ENCODE measurements at regions not wholly inside any gene's neighbourhood (a gene's known extent, or its start where the extent isn't known, plus 50 kb on each side); places are given as distances from the start of the nearest gene placed in this dataset.

GRCh38 chr3:130841357-130841756 lies 52.5 kb upstream of the ATP2C1 start:
- no peak for DNase-seq

DNA sequence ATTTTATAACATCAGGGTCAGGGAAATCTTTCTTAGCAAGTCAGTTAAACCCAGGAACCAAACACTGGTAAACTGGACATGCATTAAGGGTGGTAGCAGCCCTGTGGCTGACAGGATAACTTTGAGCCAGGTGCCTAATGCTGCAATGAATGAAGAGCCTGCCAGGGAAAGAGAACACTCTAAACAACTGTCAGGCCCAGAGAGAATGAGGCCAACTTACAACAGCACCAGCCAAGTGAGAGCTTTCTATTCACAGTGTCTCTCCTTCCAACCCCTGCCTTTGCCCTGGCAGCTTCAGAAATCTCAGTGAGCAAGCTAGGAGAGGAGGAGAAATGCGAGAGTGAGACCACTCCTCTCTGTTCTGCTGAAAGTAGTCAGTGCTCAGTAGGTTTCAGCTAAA lies 50.4 kb upstream of the ATP2C1 start:
- DNase-seq, result no peak

Measured in 8988T (cell line).